Stimulated activated CD4-positive, alpha-beta T cell treated with anti-CD3 and anti-CD28 coated beads, Interleukin-12 subunit alpha, Interleukin-12 subunit beta, amount 100 ng/mL, for 48 hours (primary cell): ENCODE measurements at regions not wholly inside any gene's neighbourhood (a gene's known extent, or its start where the extent isn't known, plus 50 kb on each side); places are given as distances from the start of the nearest gene placed in this dataset.

ENCODE experiments used
- DNase-seq, 3 donors: peaks; one replicate each; pipeline ENCODE4 v3.0.0-alpha.2; 2020; ENCODE audit warnings: low read depth in 2 of 3, low spot score in 1 of 3

- DNase-seq = no peak
These were observed 204.0 kb downstream of the DLL1 start for GRCh38 chr6:170086639-170087420.

DNA sequence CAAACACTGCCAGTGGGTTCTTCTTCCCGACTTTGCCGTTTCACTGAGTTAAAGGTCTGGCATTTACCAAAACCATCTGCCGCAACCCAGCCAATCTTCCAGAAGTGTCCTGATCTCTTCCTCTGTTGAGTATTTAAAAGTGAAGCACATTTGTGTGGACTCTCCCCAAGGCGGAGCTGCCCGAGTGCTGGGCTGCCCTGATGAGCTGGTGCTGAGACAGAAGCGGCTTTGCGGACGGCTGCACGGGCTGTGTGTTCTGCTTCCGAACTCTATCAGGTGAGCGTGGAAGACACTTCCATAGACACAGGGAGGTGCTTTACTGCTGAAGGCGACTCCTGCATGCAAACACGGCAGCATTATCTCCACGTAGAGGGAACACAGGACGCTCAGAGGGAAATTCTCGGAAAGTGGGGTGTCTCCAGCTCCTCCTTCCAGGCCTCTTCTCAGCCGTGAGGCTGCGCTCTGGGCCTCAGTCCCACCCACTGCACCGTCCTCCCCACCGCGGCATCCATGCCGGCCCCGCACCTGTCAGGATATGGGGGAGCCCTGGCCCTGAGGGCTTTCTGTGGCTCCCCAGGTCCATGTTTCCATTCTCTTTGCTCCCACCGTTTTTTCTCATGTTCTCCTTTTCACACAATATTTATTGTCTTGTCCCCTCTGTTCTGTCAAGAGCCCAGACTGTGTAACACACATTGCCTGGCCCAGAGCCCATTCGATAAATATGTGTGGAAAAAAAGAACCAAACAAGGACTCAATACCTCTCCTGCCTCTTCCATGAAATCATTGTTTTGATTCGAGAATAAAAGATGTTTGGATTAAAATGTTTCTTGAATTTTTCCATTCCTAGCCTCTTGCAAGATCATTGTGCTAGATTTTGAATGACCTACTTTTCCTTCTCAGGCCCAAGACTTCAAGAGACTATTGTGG lies 205.1 kb downstream of the DLL1 start:
- DNase-seq = no peak

DNA sequence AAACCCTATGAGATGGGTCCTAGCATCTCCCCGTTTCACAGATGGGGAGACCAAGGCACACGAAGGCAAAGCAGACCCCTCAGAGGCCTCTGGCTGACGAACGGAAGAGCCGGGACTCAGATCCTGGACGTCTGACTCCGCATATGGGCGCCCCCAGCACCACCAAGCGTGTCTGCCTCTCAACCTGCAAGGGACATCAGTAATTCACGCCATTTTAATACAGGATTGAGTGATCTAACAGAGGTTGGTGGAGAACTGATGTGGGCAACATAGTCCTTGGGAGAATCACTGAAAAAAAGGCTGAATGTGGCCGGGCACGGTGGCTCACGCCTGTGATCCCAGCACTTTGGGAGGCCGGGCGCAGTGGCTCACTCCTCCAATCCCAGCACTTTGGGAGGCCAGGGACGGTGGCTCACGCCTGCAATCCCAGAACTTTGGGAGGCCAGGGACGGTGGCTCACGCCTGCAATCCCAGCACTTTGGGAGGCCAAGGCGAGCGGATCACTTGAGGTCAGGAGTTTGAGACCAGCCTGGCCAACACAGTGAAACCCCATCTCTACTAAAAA lies 206.6 kb downstream of the DLL1 start:
- DNase-seq = no peak

GRCh38 chr6:170083236-170084051 lies 207.4 kb downstream of the DLL1 start:
- no peak for DNase-seq

DNA sequence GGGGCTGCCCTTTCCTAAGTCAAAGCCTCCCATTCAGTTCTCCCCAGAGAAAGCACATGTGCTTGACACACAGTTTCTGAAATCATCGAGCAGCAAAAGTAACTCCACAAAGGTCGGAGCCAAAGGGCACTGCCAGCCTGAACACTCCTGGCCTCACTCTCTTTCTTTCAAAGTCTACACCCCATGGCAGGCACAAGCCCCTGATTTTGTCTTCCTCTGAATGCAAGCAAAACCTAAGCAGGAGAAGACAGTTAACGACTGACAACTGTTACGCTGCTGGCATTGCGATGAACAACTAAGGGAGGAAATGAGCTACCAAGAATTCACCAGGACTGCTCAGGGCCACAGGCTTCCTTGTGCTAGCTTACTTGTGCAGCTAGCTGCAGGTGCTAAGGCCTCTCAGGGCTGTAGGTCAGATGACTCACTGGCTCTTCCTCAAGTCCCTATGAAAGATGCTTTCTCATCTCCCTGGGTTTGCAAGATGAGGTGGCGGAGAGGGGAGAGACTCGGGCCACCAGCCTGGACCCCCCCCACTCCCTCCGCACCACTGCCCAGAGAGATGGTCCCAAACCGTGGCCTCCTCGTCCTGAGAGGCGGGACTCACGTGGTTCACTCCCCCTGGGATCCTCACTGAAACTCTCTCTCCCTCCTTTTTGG lies 208.2 kb downstream of the DLL1 start:
- no peak for DNase-seq

GRCh38 chr6:170082067-170082466 lies 208.8 kb downstream of the DLL1 start:
- DNase-seq = no peak

DNA sequence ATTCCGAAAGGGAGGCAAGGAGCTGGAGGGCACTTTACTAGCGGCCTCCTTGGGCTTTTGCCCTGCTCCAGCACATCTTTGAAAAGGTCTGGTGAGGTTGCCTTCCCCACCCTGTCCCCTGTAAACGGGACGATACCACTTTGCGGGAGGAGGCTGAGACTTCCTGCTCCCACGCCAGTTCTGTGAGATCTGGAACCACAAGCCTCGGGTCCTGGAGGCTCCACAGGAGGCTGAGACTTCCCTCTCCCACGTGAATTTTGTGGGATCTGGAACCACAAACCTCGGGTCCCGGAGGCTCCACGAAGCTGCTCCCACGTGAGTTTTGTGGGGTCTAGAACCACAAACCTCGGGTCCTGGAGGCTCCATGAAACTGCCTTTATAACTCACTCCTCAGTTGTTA lies 209.3 kb downstream of the DLL1 start:
- no peak for DNase-seq

DNA sequence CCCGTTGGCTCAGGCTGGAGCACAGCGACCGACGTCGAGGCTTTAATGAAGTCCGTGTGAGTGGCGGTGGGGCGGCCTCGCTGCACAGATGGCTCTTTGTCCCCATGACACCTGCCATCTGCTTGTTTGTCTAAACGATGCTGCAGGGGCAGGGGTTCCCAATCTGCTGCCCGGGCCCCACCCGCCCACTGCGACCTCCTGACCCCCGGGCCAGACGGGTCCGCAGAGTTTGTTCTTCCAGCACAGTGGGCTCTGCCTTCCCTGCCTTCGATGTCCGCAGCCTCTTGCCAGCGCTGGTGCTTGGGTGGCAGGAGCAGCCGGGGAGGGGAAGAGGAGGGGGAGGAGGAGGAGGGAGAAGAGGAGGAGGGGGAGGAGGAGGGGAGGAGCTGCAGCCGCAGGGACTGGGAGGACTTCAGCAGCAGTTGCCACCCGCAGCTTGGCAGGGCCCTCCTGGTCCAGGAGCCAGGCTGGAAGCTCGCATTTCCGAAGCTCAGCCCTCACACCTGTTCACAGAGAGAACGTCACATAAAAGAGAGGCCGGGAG lies 210.0 kb downstream of the DLL1 start:
- no peak for DNase-seq

GRCh38 chr6:170080169-170080827 lies 210.6 kb downstream of the DLL1 start:
- no peak for DNase-seq

- no peak for DNase-seq
These were observed 214.3 kb downstream of the DLL1 start for GRCh38 chr6:170076466-170077165.

DNA sequence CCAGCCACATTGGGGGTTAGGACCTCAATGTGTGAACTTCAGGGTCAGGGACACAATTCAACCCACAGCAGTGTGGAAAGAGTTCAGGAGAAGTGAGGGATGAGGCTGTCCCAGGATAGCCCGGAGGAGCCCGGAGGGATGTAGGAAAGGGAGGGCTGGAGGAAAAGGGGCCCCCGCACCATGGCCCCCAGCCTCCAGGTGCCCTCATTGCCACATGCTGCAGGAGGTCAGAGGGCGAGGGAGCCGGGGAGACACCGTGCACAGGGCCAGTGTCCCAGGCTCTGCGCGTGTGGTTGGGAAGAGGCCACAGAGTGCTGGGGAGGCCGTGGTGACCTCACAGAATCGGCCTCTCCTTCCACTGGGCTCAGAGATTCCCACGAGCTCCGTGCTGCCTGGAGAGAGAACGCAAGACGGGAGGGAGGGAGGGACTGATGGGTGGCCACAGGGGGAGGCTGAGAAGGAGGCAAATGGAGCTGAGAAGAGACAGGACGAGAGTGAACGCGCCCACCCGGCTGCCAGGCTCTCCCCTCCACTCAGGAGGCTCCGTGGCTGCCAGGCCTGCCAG lies 215.1 kb downstream of the DLL1 start:
- no peak for DNase-seq

DNA sequence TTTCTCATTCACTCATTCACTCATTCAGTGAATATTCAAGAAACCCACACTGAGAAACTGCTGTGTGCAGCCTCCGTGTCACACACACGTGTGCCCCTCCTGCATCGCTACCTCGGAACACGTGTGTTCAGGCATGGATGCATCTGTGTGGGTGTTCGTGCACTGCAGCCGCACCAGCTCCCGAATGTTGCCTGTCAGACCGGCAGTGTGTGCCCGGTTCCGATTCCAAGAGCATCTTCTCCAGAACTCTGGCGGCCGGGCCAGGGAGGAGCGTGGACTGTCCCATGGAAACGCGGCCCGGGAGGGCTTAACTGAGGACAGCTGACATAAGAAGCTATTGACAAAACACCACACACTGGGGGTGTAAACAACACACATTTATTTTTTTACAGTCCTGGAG lies 216.0 kb downstream of the DLL1 start:
- no peak for DNase-seq

GRCh38 chr6:170074435-170074834 lies 216.4 kb downstream of the DLL1 start:
- DNase-seq = no peak

DNA sequence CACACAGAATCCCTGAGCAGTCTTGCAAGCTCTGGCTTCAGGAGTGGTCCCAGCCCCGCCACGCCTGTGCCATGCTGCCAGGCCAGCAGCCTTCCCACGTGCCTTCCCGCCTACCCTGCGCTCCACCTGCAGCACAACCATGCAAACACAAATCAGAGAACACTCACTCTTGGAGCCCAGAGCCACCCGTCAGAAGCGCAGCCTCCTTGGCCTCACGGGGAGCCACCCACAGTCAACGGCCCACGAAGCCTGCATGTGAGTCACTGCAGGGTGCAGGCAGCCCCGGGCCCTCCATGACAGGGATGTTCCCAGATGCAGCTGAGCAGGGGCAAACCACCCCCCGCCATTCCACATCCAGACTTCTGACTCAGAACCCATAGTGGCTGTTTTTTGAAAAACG lies 217.0 kb downstream of the DLL1 start:
- DNase-seq = no peak

DNA sequence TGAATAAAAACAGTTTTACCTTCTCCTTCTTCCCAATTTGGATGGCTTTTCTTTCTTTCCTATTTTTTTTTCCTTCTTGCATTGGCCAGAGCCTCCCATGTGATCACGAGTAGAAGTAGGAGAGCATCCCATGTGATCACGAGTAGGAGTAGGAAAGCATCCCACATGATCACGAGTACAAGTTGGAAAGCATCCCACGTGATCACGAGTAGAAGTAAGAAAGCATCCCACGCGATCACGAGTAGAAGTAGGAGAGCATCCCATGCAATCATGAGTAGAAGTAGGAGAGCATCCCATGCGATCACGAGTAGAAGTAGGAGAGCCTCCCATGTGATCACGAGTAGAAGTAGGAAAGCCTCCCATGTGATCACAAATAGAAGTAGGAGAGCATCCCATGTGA lies 218.6 kb downstream of the DLL1 start:
- no peak for DNase-seq

GRCh38 chr6:170069611-170070010 lies 221.3 kb downstream of the DLL1 start:
- DNase-seq = no peak

GRCh38 chr6:170068496-170068895 lies 222.4 kb downstream of the DLL1 start:
- DNase-seq = no peak

GRCh38 chr6:170067923-170068360 lies 222.9 kb downstream of the DLL1 start:
- no peak for DNase-seq

GRCh38 chr6:170067181-170067641 lies 223.7 kb downstream of the DLL1 start:
- no peak for DNase-seq
